ENCODE measurements at regions not wholly inside any gene's neighbourhood (a gene's known extent, or its start where the extent isn't known, plus 50 kb on each side); places are given as distances from the start of the nearest gene placed in this dataset.

GRCh38 chr6:66725670-66726069, 1018.6 kb upstream of the EYS start:
- ATAC-seq = no peak

GRCh38 chr6:66717801-66718200, 1010.8 kb upstream of the EYS start:
- ATAC-seq = no peak

GRCh38 chr6:66699385-66699784, 992.4 kb upstream of the EYS start:
- ATAC-seq = no peak

GRCh38 chr6:66689608-66690007, 982.6 kb upstream of the EYS start:
- no peak for ATAC-seq

- ATAC-seq = no peak
Measured at GRCh38 chr6:66687611-66688140, 980.6 kb upstream of the EYS start.

- no peak for ATAC-seq
Measured at GRCh38 chr6:66675906-66676305, 968.9 kb upstream of the EYS start.

GRCh38 chr6:66664112-66664511, 957.1 kb upstream of the EYS start:
- ATAC-seq = no peak

GRCh38 chr6:66662721-66663507, 955.9 kb upstream of the EYS start:
- ATAC-seq = no peak

GRCh38 chr6:66662196-66662595, 955.2 kb upstream of the EYS start:
- no peak for ATAC-seq

- no peak for ATAC-seq
Measured at GRCh38 chr6:66655420-66655819, 948.4 kb upstream of the EYS start.

GRCh38 chr6:66638518-66638917, 931.5 kb upstream of the EYS start:
- no peak for ATAC-seq

GRCh38 chr6:66638099-66638498, 931.1 kb upstream of the EYS start:
- no peak for ATAC-seq

- no peak for ATAC-seq
Measured at GRCh38 chr6:66628917-66629316, 921.9 kb upstream of the EYS start.

- no peak for ATAC-seq
Measured at GRCh38 chr6:66623050-66623449, 916.0 kb upstream of the EYS start.

GRCh38 chr6:66605971-66606370, 898.9 kb upstream of the EYS start:
- ATAC-seq = no peak

- ATAC-seq = no peak
Measured at GRCh38 chr6:66605011-66605410, 898.0 kb upstream of the EYS start.

GRCh38 chr6:66599541-66599940, 892.5 kb upstream of the EYS start:
- ATAC-seq = no peak

- ATAC-seq = no peak
Measured at GRCh38 chr6:66578362-66578761, 871.3 kb upstream of the EYS start.

- ATAC-seq = no peak
Measured at GRCh38 chr6:66568271-66568670, 861.2 kb upstream of the EYS start.

- no peak for ATAC-seq
Measured at GRCh38 chr6:66561479-66561878, 854.5 kb upstream of the EYS start.

GRCh38 chr6:66558189-66558588, 851.2 kb upstream of the EYS start:
- no peak for ATAC-seq

GRCh38 chr6:66556936-66557335, 849.9 kb upstream of the EYS start:
- ATAC-seq = no peak

- ATAC-seq = no peak
Measured at GRCh38 chr6:66555082-66555481, 848.1 kb upstream of the EYS start.

GRCh38 chr6:66553441-66553840, 846.4 kb upstream of the EYS start:
- no peak for ATAC-seq

Measured in esophagus mucosa (tissue), 1 donor.